Neural cell (in vitro differentiated cells): ENCODE measurements at regions not wholly inside any gene's neighbourhood (a gene's known extent, or its start where the extent isn't known, plus 50 kb on each side); places are given as distances from the start of the nearest gene placed in this dataset.

ENCODE experiments used
- CTCF ChIP-seq: fragments of 450-650 bp; IDR thresholded peaks from 2 replicates; pipeline ENCODE4 v1.5.1; 2014; ENCODE audit warnings: antibody characterized with exemption, mild to moderate bottlenecking, moderate library complexity; ENCODE audit not compliant: poor library complexity, severe bottlenecking
- EP300 ChIP-seq: fragments of 450-650 bp; conservative IDR thresholded peaks from 2 replicates; pipeline ENCODE4 v1.6.1; 2014; ENCODE audit warnings: antibody characterized with exemption, mild to moderate bottlenecking, moderate library complexity; ENCODE audit not compliant: poor library complexity, severe bottlenecking
- EZH2 ChIP-seq: fragments of 200-600, 300-800 bp; shearing (Covaris generic), sonication (generic); IDR thresholded peaks from 2 replicates; pipeline ENCODE4 v1.6.1; 2014; ENCODE audit warnings: antibody characterized with exemption, low read length, borderline replicate concordance, mild to moderate bottlenecking; ENCODE audit not compliant: insufficient read depth, poor library complexity, severe bottlenecking
- MXI1 ChIP-seq: fragments of 450-650 bp; conservative IDR thresholded peaks from 2 replicates; pipeline ENCODE4 v1.6.1; 2014; ENCODE audit warnings: antibody characterized with exemption, mild to moderate bottlenecking; ENCODE audit not compliant: poor library complexity, severe bottlenecking
- POLR2AphosphoS5 ChIP-seq: IDR thresholded peaks from 2 replicates; pipeline ENCODE4 v1.6.1; 2012
- RAD21 ChIP-seq: fragments of 450-650 bp; conservative IDR thresholded peaks from 2 replicates; pipeline ENCODE4 v1.6.1; 2014; ENCODE audit warnings: antibody characterized with exemption, mild to moderate bottlenecking, moderate library complexity
- REST ChIP-seq: IDR thresholded peaks from 2 replicates; pipeline ENCODE4 v1.6.1; 2012; ENCODE audit warnings: borderline replicate concordance
- SMC3 ChIP-seq: fragments of 450-650 bp; conservative IDR thresholded peaks from 2 replicates; pipeline ENCODE4 v1.6.1; 2014; ENCODE audit warnings: antibody characterized with exemption, mild to moderate bottlenecking, moderate library complexity; ENCODE audit not compliant: poor library complexity
- TAF1 ChIP-seq: IDR thresholded peaks from 2 replicates; pipeline ENCODE4 v1.6.1; 2012; ENCODE audit warnings: low read depth

- TF ChIP-seq POLR2AphosphoS5: no peak
- no peak for TF ChIP-seq CTCF
- TF ChIP-seq SMC3: no peak
- no peak for TF ChIP-seq TAF1
- TF ChIP-seq EP300: no peak
- no peak for TF ChIP-seq EZH2
- no peak for TF ChIP-seq REST
- TF ChIP-seq MXI1: no peak
- no peak for TF ChIP-seq RAD21
Observed at GRCh38 chr22:49347376-49347775, 480.3 kb downstream of the BRD1 start.
